ENCODE measurements at regions not wholly inside any gene's neighbourhood (a gene's known extent, or its start where the extent isn't known, plus 50 kb on each side); places are given as distances from the start of the nearest gene placed in this dataset.
A peak's percentile ranks its signal among the peaks of the same experiment; 100 is the strongest.

DNA sequence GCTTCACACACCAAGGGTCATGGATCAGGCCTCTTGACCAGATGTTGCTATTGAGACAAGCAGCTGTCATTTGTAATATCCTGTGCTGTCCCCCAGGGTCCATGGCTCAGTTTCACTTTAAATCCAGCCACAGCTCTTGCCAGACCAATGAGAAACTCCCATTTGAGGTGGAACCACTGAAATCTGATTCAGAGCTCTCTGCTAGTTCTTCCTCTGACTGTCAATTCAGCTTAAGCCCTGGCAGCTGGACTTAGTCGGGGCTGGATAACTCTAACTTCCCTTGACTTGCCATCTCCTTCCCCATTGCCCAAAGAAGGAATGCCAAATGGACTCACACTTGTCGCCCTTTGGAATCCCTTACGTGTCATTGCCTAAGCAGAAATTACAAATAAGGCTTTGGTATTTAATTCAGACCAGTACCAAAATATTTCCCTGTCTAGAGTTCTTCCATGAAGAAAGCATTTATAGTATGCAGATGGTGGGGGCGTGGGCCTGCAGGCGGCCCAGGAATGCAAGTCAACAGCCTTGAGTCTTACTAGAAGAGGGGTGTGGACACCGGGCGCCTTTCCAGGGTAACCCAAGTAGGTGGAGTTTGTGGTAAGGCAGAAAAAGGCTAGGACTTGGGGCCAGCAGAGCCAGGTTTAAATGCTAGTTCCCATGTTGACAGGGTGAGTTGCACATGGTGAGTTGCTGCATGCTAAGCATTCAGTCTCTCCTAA lies 96.9 kb upstream of the TMPO start:
- Mint-ChIP-seq H3K27ac (ENCODE audit: unreplicated experiment) (peak overlapping the region; percentile 68), H3K9me3 (ENCODE audit: unreplicated experiment) (peaks cover 4% of the 10 kb centered on the region), H3K4me3 (ENCODE audit: unreplicated experiment) (no peak overlapping the region), H3K27me3 (ENCODE audit: unreplicated experiment) (peaks cover 2% of the 10 kb centered on the region), H3K4me1 (ENCODE audit: low read depth, unreplicated experiment) (peaks cover 18% of the 10 kb centered on the region), H3K36me3 (ENCODE audit: unreplicated experiment) (no peaks in the 10 kb centered on the region)
- no peak for DNase-seq
- TF ChIP-seq, protein P1, sequence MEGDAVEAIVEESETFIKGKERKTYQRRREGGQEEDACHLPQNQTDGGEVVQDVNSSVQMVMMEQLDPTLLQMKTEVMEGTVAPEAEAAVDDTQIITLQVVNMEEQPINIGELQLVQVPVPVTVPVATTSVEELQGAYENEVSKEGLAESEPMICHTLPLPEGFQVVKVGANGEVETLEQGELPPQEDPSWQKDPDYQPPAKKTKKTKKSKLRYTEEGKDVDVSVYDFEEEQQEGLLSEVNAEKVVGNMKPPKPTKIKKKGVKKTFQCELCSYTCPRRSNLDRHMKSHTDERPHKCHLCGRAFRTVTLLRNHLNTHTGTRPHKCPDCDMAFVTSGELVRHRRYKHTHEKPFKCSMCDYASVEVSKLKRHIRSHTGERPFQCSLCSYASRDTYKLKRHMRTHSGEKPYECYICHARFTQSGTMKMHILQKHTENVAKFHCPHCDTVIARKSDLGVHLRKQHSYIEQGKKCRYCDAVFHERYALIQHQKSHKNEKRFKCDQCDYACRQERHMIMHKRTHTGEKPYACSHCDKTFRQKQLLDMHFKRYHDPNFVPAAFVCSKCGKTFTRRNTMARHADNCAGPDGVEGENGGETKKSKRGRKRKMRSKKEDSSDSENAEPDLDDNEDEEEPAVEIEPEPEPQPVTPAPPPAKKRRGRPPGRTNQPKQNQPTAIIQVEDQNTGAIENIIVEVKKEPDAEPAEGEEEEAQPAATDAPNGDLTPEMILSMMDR (IDR thresholded peaks at IDR 0.05; ENCODE audit: partially characterized antibody, unreplicated experiment): no peak

DNA sequence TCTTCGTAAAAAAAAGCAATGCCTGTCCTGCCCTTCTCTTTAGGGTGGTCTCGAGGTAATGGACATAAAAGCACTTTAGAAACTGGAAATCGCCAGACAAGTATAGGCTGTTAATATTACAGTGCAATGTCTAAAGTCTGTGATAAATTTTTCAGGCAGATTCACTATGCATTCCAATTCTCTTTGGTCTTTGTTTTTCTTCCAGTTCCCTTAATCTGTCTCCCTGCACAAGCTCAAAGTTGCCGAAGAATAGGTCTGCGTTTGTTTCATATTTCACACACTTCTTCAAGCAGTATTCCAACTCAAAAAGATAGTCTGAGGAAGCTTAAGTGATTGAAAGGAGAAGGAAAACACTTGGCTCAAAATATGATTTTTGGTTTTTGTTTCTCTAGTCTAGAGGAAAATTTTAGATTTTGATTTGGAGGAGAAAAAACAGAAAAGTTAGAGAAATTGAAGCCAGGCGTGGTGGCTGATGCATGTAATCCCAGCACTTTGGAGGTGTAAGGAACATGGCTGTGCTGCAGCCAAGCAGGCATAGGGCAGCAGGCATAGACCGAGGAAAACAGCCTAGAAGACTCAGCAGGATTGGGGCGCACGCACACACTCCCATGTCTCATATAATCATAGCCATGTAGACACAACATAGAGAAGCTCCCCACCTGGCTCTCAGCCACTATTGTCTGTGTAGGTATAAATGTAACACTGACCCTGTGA lies 96.2 kb upstream of the TMPO start:
- Mint-ChIP-seq H3K9me3 (ENCODE audit: unreplicated experiment) (peaks cover 4% of the 10 kb centered on the region), H3K4me1 (ENCODE audit: low read depth, unreplicated experiment) (peaks cover 18% of the 10 kb centered on the region), H3K27ac (ENCODE audit: unreplicated experiment) (peak overlapping the region; percentile 24), H3K27me3 (ENCODE audit: unreplicated experiment) (peaks cover 2% of the 10 kb centered on the region), H3K4me3 (ENCODE audit: unreplicated experiment) (no peak overlapping the region), H3K36me3 (ENCODE audit: unreplicated experiment) (no peaks in the 10 kb centered on the region)
- no peak for DNase-seq
- TF ChIP-seq, protein P1 (IDR thresholded peaks at IDR 0.05; ENCODE audit: partially characterized antibody, unreplicated experiment): no peak

GRCh38 chr12:98419795-98420404 lies 95.5 kb upstream of the TMPO start:
- TF ChIP-seq, protein P1 (IDR thresholded peaks at IDR 0.05; ENCODE audit: partially characterized antibody, unreplicated experiment): no peak
- Mint-ChIP-seq H3K4me3 (ENCODE audit: unreplicated experiment) (no peak overlapping the region), H3K36me3 (ENCODE audit: unreplicated experiment) (no peaks in the 10 kb centered on the region), H3K27ac (ENCODE audit: unreplicated experiment) (no peak overlapping the region), H3K9me3 (ENCODE audit: unreplicated experiment) (peaks cover 4% of the 10 kb centered on the region), H3K27me3 (ENCODE audit: unreplicated experiment) (peaks cover 2% of the 10 kb centered on the region), H3K4me1 (ENCODE audit: low read depth, unreplicated experiment) (peaks cover 18% of the 10 kb centered on the region)
- DNase-seq: no peak

DNA sequence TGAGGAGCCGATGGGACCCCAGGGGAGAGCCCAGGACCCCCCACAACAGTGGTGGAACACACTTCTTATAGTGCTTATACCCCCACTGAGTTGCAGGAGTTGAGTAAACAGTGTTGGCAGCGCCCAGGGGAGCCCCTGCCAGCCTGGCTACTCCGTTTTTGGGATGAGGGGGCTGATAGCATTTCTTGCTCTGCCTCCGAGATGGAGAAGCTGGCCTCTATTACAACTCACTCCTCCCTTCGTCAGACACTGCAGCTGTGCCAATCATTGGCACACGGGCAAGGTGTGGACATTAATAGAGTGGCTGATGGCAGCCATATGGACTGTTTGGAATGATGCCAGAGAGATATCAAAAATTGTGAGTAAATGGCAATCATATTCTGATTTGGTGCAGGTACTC lies 94.9 kb upstream of the TMPO start:
- Mint-ChIP-seq H3K36me3 (ENCODE audit: unreplicated experiment) (no peaks in the 10 kb centered on the region), H3K9me3 (ENCODE audit: unreplicated experiment) (peaks cover 4% of the 10 kb centered on the region), H3K4me1 (ENCODE audit: low read depth, unreplicated experiment) (peaks cover 18% of the 10 kb centered on the region), H3K27me3 (ENCODE audit: unreplicated experiment) (peaks cover 2% of the 10 kb centered on the region), H3K27ac (ENCODE audit: unreplicated experiment) (no peak overlapping the region), H3K4me3 (ENCODE audit: unreplicated experiment) (no peak overlapping the region)
- DNase-seq: no peak
- TF ChIP-seq, protein P1 (IDR thresholded peaks at IDR 0.05; ENCODE audit: partially characterized antibody, unreplicated experiment): no peak

DNA sequence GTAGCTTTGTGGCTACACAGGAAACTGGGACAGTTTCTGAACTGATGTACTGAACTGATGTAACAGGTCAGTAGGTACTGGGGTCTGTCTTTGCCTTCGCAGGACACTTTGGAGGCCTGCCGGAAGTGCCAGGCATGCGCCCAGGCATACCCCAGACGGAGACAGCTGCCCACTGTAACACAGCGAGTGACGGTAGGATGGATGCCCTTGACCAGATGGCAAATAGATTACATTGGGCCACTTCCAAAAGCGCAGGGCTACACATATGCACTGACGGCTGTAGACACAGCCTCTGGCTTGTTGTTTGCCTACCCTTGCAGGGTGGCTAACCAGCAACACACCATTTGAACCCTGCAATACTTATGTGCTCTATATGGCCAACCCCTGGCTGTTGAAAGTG lies 94.1 kb upstream of the TMPO start:
- Mint-ChIP-seq H3K4me1 (ENCODE audit: low read depth, unreplicated experiment) (peaks cover 18% of the 10 kb centered on the region), H3K4me3 (ENCODE audit: unreplicated experiment) (no peak overlapping the region), H3K27ac (ENCODE audit: unreplicated experiment) (no peak overlapping the region), H3K9me3 (ENCODE audit: unreplicated experiment) (peaks cover 4% of the 10 kb centered on the region), H3K36me3 (ENCODE audit: unreplicated experiment) (no peaks in the 10 kb centered on the region), H3K27me3 (ENCODE audit: unreplicated experiment) (peaks cover 2% of the 10 kb centered on the region)
- no peak for DNase-seq
- TF ChIP-seq, protein P1 (IDR thresholded peaks at IDR 0.05; ENCODE audit: partially characterized antibody, unreplicated experiment): no peak

All from glutamatergic neuron (in vitro differentiated cells).